Activated CD4-positive, alpha-beta T cell treated with anti-CD3 and anti-CD28 coated beads, Interleukin-10, Interleukin-2, amounts not matched to agents 100 ng/mL and 50 ng/mL, durations not matched to agents 16 hours and 8 hours (primary cell): ENCODE measurements at regions not wholly inside any gene's neighbourhood (a gene's known extent, or its start where the extent isn't known, plus 50 kb on each side); places are given as distances from the start of the nearest gene placed in this dataset.

Experiments
- DNase-seq: peaks from one replicate; pipeline ENCODE4 v3.0.0-alpha.2; 2020

DNA sequence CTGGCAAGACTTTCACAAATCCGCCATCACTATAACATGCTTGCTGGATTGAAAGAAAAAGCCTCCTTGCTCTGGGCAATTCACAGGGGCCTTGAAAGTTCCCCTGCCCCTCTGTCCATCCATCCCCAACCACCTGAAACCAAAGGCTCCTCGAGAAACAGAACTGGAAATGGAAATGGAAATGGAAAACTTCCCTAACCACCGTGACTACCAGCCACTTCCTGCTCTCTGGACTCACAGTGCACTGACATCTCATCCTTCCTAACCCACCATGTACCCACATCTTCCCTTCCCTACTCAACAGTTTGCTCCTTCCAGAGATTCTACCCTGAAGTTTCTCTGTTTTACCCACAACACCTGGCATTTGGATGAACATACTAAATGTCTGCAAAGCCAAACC is 603.6 kb upstream of the DIPK2B start:
- no peak for DNase-seq

- DNase-seq, result peak; percentile 87
Measured at GRCh38 chrX:45803383-45803921, 602.8 kb upstream of the DIPK2B start.

GRCh38 chrX:45801554-45801953 is 600.9 kb upstream of the DIPK2B start:
- peak; percentile 58 for DNase-seq

DNA sequence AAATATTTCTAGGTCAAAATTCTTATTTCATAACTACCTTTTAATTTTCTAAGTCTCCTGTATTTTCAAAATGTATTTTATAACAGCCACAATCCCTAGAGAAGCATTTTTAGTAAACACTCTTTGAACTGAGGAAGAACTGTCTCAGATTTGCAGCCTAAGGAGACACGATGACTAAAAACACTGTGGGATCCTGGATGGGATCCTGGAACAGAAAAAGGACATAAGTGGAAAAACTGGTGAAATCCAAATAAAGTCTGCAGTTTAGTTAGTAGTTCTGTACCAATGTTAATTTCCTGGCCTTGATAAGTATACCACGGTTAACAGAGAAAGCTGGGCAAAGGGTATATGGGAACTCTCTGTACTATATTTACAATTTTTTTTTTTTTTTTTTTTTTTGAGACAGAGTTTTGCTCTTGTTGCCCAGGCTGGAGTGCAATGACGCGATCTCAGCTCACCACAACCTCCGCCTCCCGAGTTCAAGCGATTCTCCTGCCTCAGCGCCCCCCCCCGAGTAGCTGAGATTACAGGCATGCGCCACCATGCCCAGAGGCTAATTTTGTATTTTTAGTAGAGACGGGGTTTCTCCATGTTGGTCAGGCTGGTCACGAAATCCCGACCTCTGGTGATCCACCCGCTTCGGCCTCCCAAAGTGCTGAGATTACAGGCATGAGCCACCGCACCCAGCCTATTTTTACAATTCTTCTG is 600.2 kb upstream of the DIPK2B start:
- DNase-seq, result peak; percentile 41

DNA sequence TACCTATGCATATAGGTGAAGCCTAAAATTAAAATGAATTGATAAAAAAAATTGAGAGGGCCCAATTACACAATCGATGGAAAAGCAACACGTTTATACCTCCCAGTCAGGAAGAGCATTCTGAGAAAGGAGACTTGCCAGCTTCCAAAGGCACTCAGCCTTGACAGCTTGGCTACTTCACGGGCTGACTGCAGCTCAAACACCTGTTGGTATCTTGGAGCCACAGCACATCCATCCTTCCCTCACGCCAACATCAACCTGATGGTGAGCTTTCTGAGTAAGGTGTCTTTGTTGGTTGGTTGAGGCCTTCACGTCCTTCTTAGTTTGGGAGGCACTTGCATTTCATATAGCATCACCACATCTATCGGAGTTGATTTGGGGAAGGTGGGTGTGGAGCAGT is 598.9 kb upstream of the DIPK2B start:
- DNase-seq, result no peak

DNA sequence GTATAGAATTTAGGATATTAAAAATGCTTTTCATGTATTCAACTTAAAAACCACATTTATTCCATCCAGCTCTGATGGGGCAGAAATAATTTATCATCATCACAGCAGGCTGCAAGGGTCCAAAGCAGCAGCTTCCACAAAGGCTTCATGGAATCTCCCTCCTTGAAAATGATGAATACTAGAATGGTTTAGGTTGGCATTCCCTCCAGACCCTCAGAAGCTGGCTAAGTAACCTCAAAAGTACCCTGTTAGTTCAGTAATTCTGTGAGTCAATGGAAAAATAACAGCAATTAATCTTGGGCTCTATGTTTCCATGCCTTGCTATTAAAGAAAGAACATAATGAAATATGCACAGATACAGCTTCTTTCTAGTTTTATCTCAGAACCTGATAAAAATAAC is 594.9 kb upstream of the DIPK2B start:
- no peak for DNase-seq

- no peak for DNase-seq
Measured at GRCh38 chrX:45794995-45795337, 594.3 kb upstream of the DIPK2B start.

DNA sequence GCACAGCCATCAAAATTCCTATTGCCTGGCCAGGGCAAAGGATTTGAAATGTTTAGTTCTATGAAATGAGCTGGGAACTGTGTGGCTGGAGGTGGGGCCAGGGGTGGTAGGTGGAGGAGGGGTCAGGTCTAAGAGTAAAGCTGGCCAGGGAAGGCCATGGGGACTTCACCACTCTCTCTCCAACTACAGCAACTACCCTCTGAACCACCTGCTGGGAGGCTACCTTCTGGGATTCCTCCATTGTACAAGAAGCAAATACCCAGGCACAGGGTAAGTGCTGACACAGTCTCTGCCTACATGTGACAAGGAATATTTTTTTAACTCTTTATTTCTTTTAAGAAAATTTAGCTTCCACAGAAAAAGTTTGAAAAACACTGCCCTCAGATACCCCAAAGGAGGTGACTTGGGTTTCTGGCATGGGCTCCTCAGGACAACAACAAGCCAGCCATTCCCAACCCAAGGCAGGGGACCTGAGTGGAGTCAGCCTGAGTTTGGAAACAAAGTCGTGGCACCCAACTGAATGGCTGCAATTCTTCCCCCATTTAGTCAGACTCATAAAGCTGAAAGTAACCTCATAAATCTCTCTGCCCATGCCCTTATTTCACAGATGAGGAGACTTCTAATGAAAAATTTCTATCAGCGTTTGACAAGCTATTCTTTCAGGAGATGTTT is 593.8 kb upstream of the DIPK2B start:
- DNase-seq, result no peak

- no peak for DNase-seq
Measured at GRCh38 chrX:45788941-45789348, 588.3 kb upstream of the DIPK2B start.

DNA sequence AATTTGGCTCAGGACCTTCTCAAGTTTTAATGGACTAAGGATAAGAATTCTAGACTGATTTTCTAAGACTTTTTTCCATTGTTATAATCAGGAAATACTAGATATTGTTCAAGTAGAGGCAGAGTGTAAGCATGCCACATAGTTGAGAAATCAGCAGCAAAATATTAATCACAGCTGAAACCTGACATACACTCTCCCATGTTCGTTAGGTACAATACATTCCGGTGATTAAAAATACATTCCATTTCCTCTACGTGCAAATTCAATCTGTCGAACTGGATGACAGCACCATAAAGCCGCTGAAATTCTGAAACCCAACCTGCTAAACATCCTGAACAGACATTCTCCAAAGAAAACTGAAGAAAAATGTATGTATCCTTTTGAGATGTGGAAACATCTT is 587.6 kb upstream of the DIPK2B start:
- DNase-seq, result no peak

DNA sequence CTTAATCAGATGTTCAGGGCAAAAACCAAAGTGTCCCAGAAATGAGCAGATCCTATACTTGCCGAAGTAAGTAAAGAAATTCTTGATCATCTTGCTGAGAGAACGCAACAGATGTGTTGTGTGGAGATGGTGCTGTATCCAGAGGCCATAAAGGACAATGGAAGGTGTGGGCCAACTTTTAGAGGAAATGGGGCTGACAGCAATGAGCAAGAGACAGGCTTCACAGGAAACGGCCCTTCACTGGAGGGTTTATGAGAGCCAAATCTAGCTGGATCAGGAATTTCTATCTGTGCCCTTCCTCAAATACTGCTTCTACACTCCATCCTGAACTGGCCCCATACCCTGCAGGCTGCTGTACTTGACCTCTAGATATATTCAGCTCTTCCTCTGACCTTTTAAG is 583.9 kb upstream of the DIPK2B start:
- no peak for DNase-seq

DNA sequence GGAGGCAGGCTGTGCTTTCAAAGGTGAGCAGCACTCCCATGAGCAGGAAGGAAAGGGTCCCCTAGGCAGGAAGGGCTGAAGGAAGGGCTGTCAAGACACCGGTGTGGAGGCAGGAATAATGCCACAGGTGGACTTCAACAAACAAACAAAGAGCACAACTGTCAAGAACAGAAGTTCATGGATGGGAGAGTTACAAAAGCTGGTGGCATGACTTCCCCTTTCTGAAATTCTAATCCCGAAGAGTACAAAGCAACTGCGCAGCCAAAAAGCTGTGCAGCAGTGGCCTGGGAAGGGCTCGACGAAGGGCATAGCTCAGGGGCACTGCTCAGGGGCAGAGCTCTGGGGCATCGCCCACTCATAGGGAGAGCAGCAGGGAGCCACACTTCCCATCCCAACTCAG is 582.3 kb upstream of the DIPK2B start:
- no peak for DNase-seq

DNA sequence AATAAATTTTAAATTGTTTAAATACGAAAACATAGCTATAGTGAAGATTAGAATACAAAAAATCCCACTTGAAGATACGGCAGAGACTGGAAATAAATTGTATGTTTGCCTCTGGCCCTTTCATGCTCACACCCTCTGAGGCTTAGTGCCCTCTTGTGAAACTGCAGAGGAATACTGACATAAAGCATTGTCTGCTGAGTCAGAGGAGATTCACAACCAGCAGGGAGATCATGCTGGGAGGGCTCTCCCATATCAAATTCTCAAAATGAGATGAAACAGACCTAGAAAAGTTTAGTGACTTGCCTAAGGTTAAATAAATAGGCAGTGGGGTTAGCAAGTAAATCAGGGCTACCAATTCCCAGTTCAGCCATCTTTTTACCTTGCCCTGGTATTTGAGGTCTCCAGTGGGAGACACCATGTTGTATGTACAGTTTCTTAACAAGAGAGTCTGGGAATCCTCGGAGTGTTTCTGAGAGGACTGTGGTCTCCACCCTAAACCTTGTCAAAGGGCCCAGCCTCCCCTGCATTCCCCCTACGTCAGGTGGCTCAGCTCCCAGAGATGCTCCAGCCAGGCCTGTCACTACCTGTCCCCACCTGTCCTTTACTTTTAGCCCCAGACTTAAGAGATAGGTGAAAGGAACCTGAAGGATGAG is 581.4 kb upstream of the DIPK2B start:
- DNase-seq, result no peak

- DNase-seq, result no peak
Measured at GRCh38 chrX:45778616-45779015, 577.9 kb upstream of the DIPK2B start.

DNA sequence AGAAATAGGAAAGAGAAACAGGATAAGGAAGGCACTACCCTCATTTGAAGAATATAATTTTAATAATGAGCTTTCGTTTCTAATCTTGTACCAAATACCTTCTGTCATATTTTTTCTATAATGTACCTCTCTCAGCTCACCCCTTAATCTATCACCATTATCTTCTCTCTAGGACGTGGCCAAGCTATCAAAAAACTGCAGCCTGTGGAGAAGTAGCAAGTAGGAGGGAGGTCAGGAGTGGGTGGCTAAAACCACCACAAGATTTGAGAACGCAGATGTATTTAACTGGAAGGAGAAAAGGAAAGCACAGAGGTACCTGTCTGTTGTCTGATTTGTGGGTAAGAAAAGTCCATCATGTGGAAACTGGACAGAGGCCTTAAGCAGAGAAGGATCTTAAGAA is 576.7 kb upstream of the DIPK2B start:
- DNase-seq, result no peak

GRCh38 chrX:45775468-45775867 is 574.8 kb upstream of the DIPK2B start:
- no peak for DNase-seq

DNA sequence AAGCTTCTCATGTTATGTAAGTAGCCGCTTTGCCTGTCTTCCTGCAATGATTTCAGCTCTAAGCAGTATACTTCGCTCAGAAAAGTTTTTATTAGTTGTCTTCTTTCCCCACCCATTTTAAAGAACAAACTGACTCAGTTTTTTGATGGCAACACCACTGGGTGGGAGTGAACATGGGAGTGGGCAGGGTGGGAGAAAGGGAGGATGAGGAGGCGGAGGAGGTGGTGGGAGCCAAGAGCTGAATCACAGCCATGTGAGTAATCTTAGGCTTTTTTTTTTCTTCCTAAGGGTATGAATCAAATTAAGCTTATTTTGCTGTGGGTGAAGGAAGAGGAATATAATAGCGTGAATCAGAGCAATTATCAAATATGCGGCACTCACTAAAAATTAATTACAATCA is 574.3 kb upstream of the DIPK2B start:
- DNase-seq, result no peak

GRCh38 chrX:45773572-45773971 is 572.9 kb upstream of the DIPK2B start:
- no peak for DNase-seq

DNA sequence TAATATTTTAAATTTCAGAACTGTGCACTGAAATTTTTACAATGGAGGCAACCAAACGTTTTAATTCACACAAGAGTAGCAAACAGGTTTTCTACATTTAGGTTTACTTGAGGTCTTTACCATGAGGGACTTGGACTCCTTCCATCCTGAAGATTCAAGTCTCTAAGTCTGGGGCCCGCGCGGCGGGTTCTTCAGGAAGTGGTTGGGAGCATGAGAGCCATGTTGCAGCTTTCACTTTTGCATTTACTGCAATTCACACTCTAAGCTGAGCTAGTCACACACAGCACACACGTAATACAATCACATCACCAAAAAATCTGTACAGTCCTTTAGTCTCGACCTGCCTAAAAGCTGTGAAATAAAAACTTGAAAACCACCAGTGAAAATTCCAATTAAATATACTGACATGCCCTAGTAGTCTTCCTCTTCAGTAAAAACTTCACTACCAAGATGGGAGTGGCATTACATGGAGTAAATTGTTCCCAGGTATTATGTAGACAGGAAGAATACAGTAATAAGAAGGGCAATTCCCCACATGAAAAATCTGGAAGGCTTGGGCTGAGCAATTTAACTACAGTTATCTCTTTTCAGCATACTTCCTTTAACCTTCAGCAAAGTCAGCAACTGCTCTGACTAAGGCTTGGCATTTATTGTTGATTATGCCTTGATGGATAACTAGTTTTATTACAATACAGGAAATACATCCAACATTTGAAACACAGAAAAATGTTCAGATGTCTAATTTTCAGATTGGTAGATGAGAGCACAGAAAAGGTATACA is 571.1 kb upstream of the DIPK2B start:
- DNase-seq, result peak; percentile 82

DNA sequence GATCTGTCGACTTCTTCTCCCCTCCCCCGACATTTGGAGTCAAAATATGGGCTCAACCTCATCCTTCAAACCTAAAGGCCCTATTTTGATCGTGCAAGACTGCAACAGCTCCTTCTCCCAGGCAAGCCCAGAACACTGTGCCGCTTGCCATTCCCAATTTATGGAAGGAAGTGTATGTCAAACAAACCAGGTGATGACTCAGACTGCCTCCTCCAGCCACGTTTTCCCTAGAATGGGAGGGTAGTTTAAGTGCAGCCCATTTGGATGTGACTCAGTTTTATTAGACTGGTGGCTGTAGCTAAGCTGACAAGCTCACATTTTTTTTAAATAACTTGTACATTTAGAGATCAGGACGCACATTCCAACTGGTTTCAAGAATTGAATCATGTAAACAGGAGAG is 570.4 kb upstream of the DIPK2B start:
- no peak for DNase-seq

GRCh38 chrX:45769761-45770582 is 569.3 kb upstream of the DIPK2B start:
- DNase-seq, result peak; percentile 81

- no peak for DNase-seq
Measured at GRCh38 chrX:45768666-45769236, 568.1 kb upstream of the DIPK2B start.
